Hypothalamus (tissue), 51 donors: ENCODE measurements at regions not wholly inside any gene's neighbourhood (a gene's known extent, or its start where the extent isn't known, plus 50 kb on each side); places are given as distances from the start of the nearest gene placed in this dataset.
"Not testable (repeated sequence)": the region's sequence is repeated elsewhere in the genome, so short reads cannot be mapped to it uniquely, and the experiment has no call there.

Experiments
- DNase-seq, 51 donors: peaks; one replicate each; lab custom pipeline; 2025; lab: John Stamatoyannopoulos, UW

GRCh38 chr5:4013106-4013898 lies 417.7 kb downstream of the IRX1 start:
- DNase-seq: no peak

- no peak for DNase-seq
Measured at GRCh38 chr5:4015709-4016108, 420.1 kb downstream of the IRX1 start.

GRCh38 chr5:4017076-4017803 lies 421.6 kb downstream of the IRX1 start:
- DNase-seq: no peak

- DNase-seq: no peak
Measured at GRCh38 chr5:4018007-4018406, 422.4 kb downstream of the IRX1 start.

- no peak for DNase-seq
Measured at GRCh38 chr5:4019009-4019769, 423.6 kb downstream of the IRX1 start.

GRCh38 chr5:4019841-4020240 lies 424.2 kb downstream of the IRX1 start:
- no peak for DNase-seq

- peak in 5 of 51 donors; percentile 2 to 43 (median 12) for DNase-seq
Measured at GRCh38 chr5:4020400-4020799, 424.8 kb downstream of the IRX1 start.

- no peak for DNase-seq
Measured at GRCh38 chr5:4022056-4022670, 426.5 kb downstream of the IRX1 start.

GRCh38 chr5:4023091-4023752 lies 427.6 kb downstream of the IRX1 start:
- DNase-seq: no peak

- no peak for DNase-seq
Measured at GRCh38 chr5:4023753-4024335, 428.2 kb downstream of the IRX1 start.

GRCh38 chr5:4027088-4027734 lies 431.6 kb downstream of the IRX1 start:
- no peak for DNase-seq

- no peak for DNase-seq
Measured at GRCh38 chr5:4028384-4028783, 432.8 kb downstream of the IRX1 start.

- not testable (repeated sequence) for DNase-seq
Measured at GRCh38 chr5:4033546-4033945, 437.9 kb downstream of the IRX1 start.

- no peak for DNase-seq
Measured at GRCh38 chr5:4036861-4037260, 441.2 kb downstream of the IRX1 start.

GRCh38 chr5:4038994-4039393 lies 443.4 kb downstream of the IRX1 start:
- DNase-seq: no peak

GRCh38 chr5:4042311-4042710 lies 446.7 kb downstream of the IRX1 start:
- DNase-seq: no peak

GRCh38 chr5:4043135-4043534 lies 447.5 kb downstream of the IRX1 start:
- no peak for DNase-seq

GRCh38 chr5:4044881-4045280 lies 449.2 kb downstream of the IRX1 start:
- no peak for DNase-seq

- no peak for DNase-seq
Measured at GRCh38 chr5:4048398-4048797, 452.8 kb downstream of the IRX1 start.

- no peak for DNase-seq
Measured at GRCh38 chr5:4050203-4050602, 454.6 kb downstream of the IRX1 start.
